HCEC 1CT (cell line): ENCODE measurements at regions not wholly inside any gene's neighbourhood (a gene's known extent, or its start where the extent isn't known, plus 50 kb on each side); places are given as distances from the start of the nearest gene placed in this dataset.

Experiments used
- DNase-seq: peaks from one replicate; pipeline ENCODE4 v3.0.0-alpha.2; 2017

DNA sequence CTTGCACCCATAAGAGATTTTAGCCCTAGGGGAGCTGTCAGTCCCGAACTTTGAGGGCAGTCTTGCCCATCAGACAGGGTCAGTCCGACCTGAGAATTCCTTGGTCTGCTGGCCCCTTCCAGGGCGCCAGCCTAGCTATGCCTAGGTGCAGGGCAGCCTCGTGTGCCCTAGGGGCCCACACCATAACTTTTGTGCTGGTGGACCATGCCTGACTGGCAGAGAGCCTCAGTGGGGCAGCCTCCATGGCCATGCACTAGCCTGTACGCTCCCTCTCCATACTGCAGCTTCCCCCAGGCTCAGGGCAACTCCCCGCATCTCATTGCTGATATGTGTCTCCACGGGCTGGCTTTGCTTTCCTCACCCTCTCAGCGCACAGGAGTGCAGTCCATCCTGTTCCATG lies 835.8 kb upstream of the ALCAM start:
- no peak for DNase-seq

DNA sequence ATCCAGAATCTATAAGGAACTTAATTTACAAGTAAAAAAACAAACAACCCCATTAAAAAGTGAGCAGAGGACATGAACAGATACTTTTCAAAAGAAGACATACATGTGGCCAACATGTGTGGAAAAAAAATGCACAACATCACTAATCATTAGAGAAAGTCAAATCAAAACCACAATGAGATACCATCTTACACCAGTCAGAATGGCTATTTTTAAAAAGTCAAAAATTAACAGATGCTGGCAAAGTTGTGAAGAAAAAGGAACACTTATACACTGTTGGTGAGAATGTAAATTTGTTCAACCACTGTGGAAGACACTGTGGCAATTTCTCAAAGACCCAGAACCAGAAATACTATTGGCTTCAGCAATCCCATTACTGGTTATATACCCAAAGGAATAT lies 830.0 kb upstream of the ALCAM start:
- DNase-seq: no peak

GRCh38 chr3:104537323-104537722 lies 829.4 kb upstream of the ALCAM start:
- no peak for DNase-seq

- DNase-seq: no peak
Observed at GRCh38 chr3:104546301-104546700, 820.4 kb upstream of the ALCAM start.

GRCh38 chr3:104547031-104547430 lies 819.7 kb upstream of the ALCAM start:
- DNase-seq: no peak

- no peak for DNase-seq
Observed at GRCh38 chr3:104548401-104548800, 818.3 kb upstream of the ALCAM start.

- no peak for DNase-seq
Observed at GRCh38 chr3:104549099-104549714, 817.5 kb upstream of the ALCAM start.

- DNase-seq: no peak
Observed at GRCh38 chr3:104553121-104553520, 813.6 kb upstream of the ALCAM start.

GRCh38 chr3:104554425-104554824 lies 812.3 kb upstream of the ALCAM start:
- no peak for DNase-seq

GRCh38 chr3:104555728-104556127 lies 811.0 kb upstream of the ALCAM start:
- no peak for DNase-seq

- DNase-seq: no peak
Observed at GRCh38 chr3:104556372-104557078, 810.2 kb upstream of the ALCAM start.

- DNase-seq: no peak
Observed at GRCh38 chr3:104561324-104561723, 805.4 kb upstream of the ALCAM start.

DNA sequence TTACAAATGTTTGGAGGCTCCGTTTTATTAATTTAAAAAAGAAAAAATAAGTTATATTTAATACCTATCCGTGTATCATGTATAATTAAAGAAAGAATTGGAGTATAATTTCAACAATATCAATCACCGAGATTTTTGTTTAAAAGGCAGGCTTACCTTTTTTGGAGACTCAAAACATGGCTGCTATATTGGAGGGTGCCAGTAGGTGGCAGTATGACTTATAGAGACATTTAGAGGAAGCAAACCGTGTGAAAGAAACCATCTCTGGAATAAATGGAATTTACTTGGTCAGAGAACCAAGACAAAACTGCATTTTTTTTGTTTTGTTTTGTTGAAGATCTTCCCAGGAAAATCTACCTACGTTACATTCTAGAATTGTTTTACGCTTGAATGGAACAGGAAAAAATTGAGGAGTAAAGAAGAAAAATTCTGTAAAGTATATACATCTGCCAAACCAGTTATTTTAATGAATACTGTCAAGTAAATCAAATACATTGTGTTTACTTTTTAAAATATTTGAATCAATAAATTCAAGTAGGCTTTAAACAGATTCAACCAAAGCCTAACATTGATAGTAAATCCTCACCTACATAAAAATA lies 802.6 kb upstream of the ALCAM start:
- DNase-seq: peak; percentile 20

- no peak for DNase-seq
Observed at GRCh38 chr3:104566054-104566453, 800.7 kb upstream of the ALCAM start.

- DNase-seq: no peak
Observed at GRCh38 chr3:104575634-104576033, 791.1 kb upstream of the ALCAM start.

DNA sequence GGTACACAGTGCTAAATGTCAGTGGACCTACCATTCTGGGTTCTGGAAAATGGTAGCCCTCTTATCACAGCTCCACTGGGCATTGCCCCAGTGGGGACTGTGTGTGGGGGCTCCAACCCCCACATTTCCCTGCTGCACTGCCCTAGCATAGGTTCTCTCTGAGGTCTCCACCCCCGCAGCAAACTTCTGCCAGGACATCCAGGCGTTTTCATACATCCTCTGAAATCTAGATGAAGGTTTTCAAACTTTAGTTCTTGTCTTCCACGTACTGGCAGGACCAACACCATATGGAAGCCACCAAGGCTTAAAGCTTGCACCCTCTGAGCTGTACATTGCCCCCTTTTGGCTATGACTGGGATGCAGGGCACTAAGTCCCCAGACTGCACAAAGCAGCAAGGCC lies 788.2 kb upstream of the ALCAM start:
- no peak for DNase-seq

DNA sequence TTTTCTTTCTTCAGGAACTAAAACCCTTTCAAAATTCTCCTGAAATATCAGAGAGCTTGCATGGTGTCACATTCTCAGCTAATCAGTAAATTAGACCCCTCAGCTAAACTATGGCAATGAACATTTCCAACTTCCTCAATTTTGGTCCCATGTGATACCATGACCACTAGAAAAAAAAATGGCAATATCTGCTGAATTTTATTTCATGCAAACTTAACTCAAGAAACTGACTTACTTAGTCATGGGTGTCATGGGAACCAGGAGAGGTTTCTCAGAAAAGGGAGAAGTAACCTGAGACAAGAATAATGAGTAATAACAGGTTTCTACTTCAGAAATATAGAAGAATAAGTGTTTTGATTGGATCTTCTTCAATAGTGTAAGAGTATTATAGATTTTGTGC lies 784.6 kb upstream of the ALCAM start:
- no peak for DNase-seq

- no peak for DNase-seq
Observed at GRCh38 chr3:104584682-104585081, 782.0 kb upstream of the ALCAM start.

- no peak for DNase-seq
Observed at GRCh38 chr3:104586344-104586743, 780.4 kb upstream of the ALCAM start.

GRCh38 chr3:104588442-104588841 lies 778.3 kb upstream of the ALCAM start:
- DNase-seq: no peak

- DNase-seq: no peak
Observed at GRCh38 chr3:104591776-104592175, 774.9 kb upstream of the ALCAM start.

GRCh38 chr3:104594491-104594890 lies 772.2 kb upstream of the ALCAM start:
- DNase-seq: no peak

DNA sequence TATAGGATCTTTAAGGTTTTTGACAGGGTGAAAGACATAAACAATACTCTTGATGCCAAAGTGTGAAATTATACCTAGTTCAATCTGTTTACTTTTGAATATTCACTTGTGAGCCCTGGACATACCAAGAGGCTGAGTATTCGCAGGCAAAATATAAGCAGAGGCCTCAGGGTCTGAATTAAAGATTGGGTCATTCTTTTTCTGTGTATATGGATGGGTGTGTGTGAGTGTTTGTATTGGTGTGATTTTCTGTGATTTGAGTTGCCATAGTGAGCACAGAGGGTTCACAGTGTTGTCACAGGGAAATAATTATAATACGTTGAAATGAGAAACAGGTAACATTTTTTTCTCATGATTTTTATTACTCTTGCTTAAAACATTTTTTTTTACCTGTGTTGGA lies 770.7 kb upstream of the ALCAM start:
- no peak for DNase-seq

GRCh38 chr3:104596551-104596950 lies 770.2 kb upstream of the ALCAM start:
- peak; percentile 33 for DNase-seq
